HL-60 (cell line): ENCODE measurements at regions not wholly inside any gene's neighbourhood (a gene's known extent, or its start where the extent isn't known, plus 50 kb on each side); places are given as distances from the start of the nearest gene placed in this dataset.

ENCODE experiments used
- DNase-seq, 2 experiments: peaks; one replicate each; pipeline ENCODE4 v3.0.0-alpha.2; 2010 to 2020; ENCODE audit warnings: low read depth in 1 of 2, low spot score in 1 of 2
- H3K27ac ChIP-seq: fragments of 250-450 bp; sonication (Bioruptor Pico); replicated peaks from 2 replicates; pipeline ENCODE4 v1.5.1; 2020; ENCODE audit warnings: mild to moderate bottlenecking, moderate library complexity
- H3K27me3 ChIP-seq: fragments of 250-450 bp; sonication (Bioruptor Pico); 2 replicates; pipeline ENCODE4 v1.5.1; 2021; ENCODE audit warnings: mild to moderate bottlenecking, moderate library complexity; ENCODE audit not compliant: insufficient read depth, poor library complexity, severe bottlenecking
- H3K4me3 ChIP-seq: replicated peaks from 2 replicates; pipeline ENCODE4 v1.5.1; 2011; ENCODE audit warnings: mild to moderate bottlenecking, control low read depth, low read length; ENCODE audit not compliant: insufficient read depth
- GABPA ChIP-seq: IDR thresholded peaks from 2 replicates; pipeline ENCODE4 v1.6.1; 2012; ENCODE audit warnings: low read depth
- POLR2AphosphoS5 ChIP-seq: IDR thresholded peaks from 2 replicates; pipeline ENCODE4 v1.6.1; 2012; ENCODE audit warnings: low read depth
- SPI1 ChIP-seq: IDR thresholded peaks from 2 replicates; pipeline ENCODE4 v1.6.1; 2012; ENCODE audit warnings: low read depth, mild to moderate bottlenecking, borderline replicate concordance
- TF ChIP-seq, protein P1 (sequence below): IDR thresholded peaks from 2 replicates; pipeline ENCODE4 v1.6.1; 2012; ENCODE audit warnings: low read depth; ENCODE audit not compliant: insufficient replicate concordance
- TF ChIP-seq, protein P2 (sequence below): IDR thresholded peaks from one replicate; pipeline ENCODE4 v1.5.1; 2011; ENCODE audit warnings: low read length, control low read depth, inconsistent platforms; ENCODE audit not compliant: insufficient read depth

DNA sequence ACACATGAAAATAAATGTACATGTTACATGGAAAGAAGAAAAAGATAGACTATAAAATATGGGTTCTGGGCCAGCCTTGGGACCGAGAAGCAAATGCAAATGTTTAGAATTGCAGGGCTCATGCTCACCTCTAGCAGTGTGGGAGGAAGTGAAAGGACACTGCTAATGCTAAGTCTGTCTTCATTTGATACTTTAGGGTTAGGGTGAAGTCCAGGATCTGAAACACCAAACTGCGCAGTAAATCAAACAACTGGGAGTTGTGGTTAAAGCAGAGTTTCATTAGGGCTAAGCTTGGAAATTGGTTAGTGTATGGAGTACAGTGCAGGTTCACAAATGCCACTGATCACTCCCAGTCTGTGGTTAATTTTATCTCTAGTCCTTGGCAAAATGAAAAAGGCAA is 73.2 kb upstream of the PDK4 start:
- Histone ChIP-seq H3K27me3 (no peaks in the 10 kb centered on the region), H3K4me3 (no peak overlapping the region), H3K27ac (no peak overlapping the region)
- TF ChIP-seq GABPA (no peak), POLR2AphosphoS5 (no peak), SPI1 (no peak)
- TF ChIP-seq, protein P1, sequence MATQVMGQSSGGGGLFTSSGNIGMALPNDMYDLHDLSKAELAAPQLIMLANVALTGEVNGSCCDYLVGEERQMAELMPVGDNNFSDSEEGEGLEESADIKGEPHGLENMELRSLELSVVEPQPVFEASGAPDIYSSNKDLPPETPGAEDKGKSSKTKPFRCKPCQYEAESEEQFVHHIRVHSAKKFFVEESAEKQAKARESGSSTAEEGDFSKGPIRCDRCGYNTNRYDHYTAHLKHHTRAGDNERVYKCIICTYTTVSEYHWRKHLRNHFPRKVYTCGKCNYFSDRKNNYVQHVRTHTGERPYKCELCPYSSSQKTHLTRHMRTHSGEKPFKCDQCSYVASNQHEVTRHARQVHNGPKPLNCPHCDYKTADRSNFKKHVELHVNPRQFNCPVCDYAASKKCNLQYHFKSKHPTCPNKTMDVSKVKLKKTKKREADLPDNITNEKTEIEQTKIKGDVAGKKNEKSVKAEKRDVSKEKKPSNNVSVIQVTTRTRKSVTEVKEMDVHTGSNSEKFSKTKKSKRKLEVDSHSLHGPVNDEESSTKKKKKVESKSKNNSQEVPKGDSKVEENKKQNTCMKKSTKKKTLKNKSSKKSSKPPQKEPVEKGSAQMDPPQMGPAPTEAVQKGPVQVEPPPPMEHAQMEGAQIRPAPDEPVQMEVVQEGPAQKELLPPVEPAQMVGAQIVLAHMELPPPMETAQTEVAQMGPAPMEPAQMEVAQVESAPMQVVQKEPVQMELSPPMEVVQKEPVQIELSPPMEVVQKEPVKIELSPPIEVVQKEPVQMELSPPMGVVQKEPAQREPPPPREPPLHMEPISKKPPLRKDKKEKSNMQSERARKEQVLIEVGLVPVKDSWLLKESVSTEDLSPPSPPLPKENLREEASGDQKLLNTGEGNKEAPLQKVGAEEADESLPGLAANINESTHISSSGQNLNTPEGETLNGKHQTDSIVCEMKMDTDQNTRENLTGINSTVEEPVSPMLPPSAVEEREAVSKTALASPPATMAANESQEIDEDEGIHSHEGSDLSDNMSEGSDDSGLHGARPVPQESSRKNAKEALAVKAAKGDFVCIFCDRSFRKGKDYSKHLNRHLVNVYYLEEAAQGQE = no peak
- TF ChIP-seq, protein P2, sequence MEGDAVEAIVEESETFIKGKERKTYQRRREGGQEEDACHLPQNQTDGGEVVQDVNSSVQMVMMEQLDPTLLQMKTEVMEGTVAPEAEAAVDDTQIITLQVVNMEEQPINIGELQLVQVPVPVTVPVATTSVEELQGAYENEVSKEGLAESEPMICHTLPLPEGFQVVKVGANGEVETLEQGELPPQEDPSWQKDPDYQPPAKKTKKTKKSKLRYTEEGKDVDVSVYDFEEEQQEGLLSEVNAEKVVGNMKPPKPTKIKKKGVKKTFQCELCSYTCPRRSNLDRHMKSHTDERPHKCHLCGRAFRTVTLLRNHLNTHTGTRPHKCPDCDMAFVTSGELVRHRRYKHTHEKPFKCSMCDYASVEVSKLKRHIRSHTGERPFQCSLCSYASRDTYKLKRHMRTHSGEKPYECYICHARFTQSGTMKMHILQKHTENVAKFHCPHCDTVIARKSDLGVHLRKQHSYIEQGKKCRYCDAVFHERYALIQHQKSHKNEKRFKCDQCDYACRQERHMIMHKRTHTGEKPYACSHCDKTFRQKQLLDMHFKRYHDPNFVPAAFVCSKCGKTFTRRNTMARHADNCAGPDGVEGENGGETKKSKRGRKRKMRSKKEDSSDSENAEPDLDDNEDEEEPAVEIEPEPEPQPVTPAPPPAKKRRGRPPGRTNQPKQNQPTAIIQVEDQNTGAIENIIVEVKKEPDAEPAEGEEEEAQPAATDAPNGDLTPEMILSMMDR = no peak
- DNase-seq = no peak

DNA sequence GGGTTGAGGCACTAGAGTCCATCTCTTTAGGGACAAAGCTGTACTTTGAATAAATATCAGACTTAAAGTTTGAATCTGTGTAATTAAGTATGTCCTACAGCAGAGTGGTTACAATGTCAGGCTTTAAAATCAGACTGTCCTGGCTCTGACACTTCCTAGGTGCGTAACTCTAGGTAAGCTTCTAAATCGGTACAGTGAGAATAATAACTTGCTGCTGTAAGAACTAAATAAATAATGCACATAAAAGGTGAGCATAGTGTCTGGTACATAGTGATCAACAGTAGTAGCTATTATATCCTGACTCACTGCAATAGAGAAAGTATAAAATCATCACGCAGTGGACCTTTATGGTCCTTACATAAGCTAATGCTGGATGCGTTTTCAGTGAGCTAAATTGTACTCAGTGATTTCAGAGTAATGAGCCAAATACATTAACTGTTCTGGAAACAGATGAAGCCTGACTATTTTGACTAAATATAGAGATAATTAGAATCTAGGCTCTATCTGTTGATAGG is 72.2 kb upstream of the PDK4 start:
- TF ChIP-seq SPI1 = no peak
- no peak for TF ChIP-seq GABPA
- TF ChIP-seq POLR2AphosphoS5 = no peak
- TF ChIP-seq, protein P1 = no peak
- TF ChIP-seq, protein P2 = no peak
- H3K27me3 ChIP-seq = no peaks in the 10 kb centered on the region
- DNase-seq = no peak
- H3K27ac ChIP-seq = no peak overlapping the region
- no peak overlapping the region for H3K4me3 ChIP-seq

DNA sequence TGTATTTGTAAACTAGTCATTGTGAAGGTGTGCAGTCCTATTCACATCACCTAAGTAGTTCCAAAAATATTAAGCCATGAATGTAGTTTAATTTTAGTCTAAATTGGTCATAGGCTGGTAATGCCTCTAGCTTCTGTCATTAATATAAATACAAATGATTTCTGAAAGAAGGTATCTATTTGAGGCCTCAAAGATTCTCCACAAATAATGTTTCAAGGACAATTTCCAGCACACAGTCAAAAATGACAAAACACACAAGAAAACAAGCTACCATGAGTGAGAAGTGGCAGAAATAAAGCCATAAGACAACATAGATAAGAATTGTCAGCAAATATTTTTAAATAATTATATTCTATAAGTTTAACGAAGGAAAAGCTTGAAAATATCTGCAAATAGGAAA is 66.7 kb upstream of the PDK4 start:
- Histone ChIP-seq H3K4me3 (no peak overlapping the region), H3K27me3 (no peaks in the 10 kb centered on the region), H3K27ac (no peak overlapping the region)
- no peak for DNase-seq
- TF ChIP-seq, protein P1 = no peak
- TF ChIP-seq, protein P2 = no peak
- TF ChIP-seq SPI1 (no peak), POLR2AphosphoS5 (no peak), GABPA (no peak)
